HEK293T (cell line): ENCODE measurements at regions not wholly inside any gene's neighbourhood (a gene's known extent, or its start where the extent isn't known, plus 50 kb on each side); places are given as distances from the start of the nearest gene placed in this dataset.

Experiments
- CTCF ChIA-PET: fragments of 350-600 bp; formaldehyde crosslinking; extraction: SDS; loops from one replicate; lab custom pipeline; 2021; ENCODE audit warnings: antibody characterized with exemption, inconsistent platforms; lab: Yijun Ruan, JAX
- POLR2A ChIA-PET: fragments of 350-600 bp; formaldehyde crosslinking; extraction: SDS; loops from one replicate; lab custom pipeline; 2020; ENCODE audit warnings: antibody characterized with exemption, inconsistent platforms; lab: Yijun Ruan, JAX
- DNase-seq: peaks from one replicate; pipeline ENCODE4 v3.0.0; 2012; ENCODE audit warnings: mixed read lengths; ENCODE audit errors: extremely low spot score
- ARNT ChIP-seq: fragments of 450-650 bp; IDR thresholded peaks from 2 replicates; pipeline ENCODE4 v1.6.1; 2017; ENCODE audit warnings: mild to moderate bottlenecking
- BHLHE40 ChIP-seq: fragments of 450-650 bp; IDR thresholded peaks from 2 replicates; pipeline ENCODE4 v1.6.1; 2016; ENCODE audit warnings: mild to moderate bottlenecking, moderate library complexity, borderline replicate concordance
- CTBP1 ChIP-seq: fragments of 450-650 bp; IDR thresholded peaks from 2 replicates; pipeline ENCODE4 v1.6.1; 2016; ENCODE audit warnings: borderline replicate concordance
- ELF4 ChIP-seq: fragments of 450-650 bp; IDR thresholded peaks from 2 replicates; pipeline ENCODE4 v1.6.1; 2017; ENCODE audit warnings: antibody characterized with exemption
- FOXA1 ChIP-seq: fragments of 450-650 bp; IDR thresholded peaks from 2 replicates; pipeline ENCODE4 v1.6.1; 2016; ENCODE audit warnings: mild to moderate bottlenecking
- FOXK2 ChIP-seq: fragments of 450-650 bp; IDR thresholded peaks from 2 replicates; pipeline ENCODE4 v1.6.1; 2016; ENCODE audit warnings: mild to moderate bottlenecking
- FOXM1 ChIP-seq: fragments of 450-650 bp; IDR thresholded peaks from 2 replicates; pipeline ENCODE4 v1.6.1; 2017; ENCODE audit warnings: mild to moderate bottlenecking, borderline replicate concordance
- HDGF ChIP-seq: fragments of 450-650 bp; IDR thresholded peaks from 2 replicates; pipeline ENCODE4 v1.6.1; 2017; ENCODE audit warnings: antibody characterized with exemption, borderline replicate concordance
- L3MBTL2 ChIP-seq: fragments of 450-650 bp; conservative IDR thresholded peaks from 2 replicates; pipeline ENCODE4 v1.6.1; 2016; ENCODE audit warnings: mild to moderate bottlenecking
- LEF1 ChIP-seq: fragments of 450-650 bp; IDR thresholded peaks from 2 replicates; pipeline ENCODE4 v1.6.1; 2017; ENCODE audit warnings: mild to moderate bottlenecking, borderline replicate concordance
- NFRKB ChIP-seq: fragments of 450-650 bp; IDR thresholded peaks from 2 replicates; pipeline ENCODE4 v1.6.1; 2016; ENCODE audit warnings: mild to moderate bottlenecking, moderate library complexity
- SP1 ChIP-seq: fragments of 450-650 bp; IDR thresholded peaks from 2 replicates; pipeline ENCODE4 v1.6.1; 2017
- SUZ12 ChIP-seq: fragments of 450-650 bp; IDR thresholded peaks from 2 replicates; pipeline ENCODE4 v1.6.1; 2016; ENCODE audit warnings: mild to moderate bottlenecking
- TARDBP ChIP-seq: fragments of 450-650 bp; IDR thresholded peaks from 2 replicates; pipeline ENCODE4 v1.6.1; 2016
- ZNF384 ChIP-seq: fragments of 450-650 bp; IDR thresholded peaks from 2 replicates; pipeline ENCODE4 v1.6.1; 2016
- TF ChIP-seq, protein P1 (sequence below): fragments of 450-650 bp; IDR thresholded peaks from 2 replicates; pipeline ENCODE4 v1.6.1; 2016

DNA sequence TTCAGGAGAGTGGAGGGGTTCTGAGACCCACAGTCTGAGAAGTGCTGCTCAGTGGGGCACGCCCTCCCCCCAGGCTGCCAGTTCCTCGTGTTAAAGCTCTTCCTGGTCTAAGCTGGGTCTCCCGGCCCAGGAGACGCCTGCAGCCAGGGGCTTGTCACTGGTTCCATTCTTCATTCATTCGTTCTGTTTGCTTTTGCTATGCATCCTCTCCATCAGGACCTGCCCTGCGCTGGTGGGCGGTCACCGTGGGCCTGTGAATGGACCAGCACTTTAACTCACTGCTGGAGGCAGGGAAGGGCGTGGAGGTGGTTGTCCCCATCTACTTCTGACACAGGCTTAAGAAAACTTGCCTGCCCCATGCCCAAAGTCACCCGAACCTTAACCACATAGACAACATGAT is 272.8 kb upstream of the HDAC4 start:
- POLR2A ChIA-PET, result no interaction called here
- no peak for DNase-seq
- CTCF ChIA-PET, result no interaction called here
- TF ChIP-seq HDGF (no peak), FOXA1 (no peak), SUZ12 (no peak), BHLHE40 (no peak), FOXK2 (no peak), ZNF384 (no peak), LEF1 (no peak), CTBP1 (no peak), NFRKB (no peak), ELF4 (no peak), TARDBP (no peak), L3MBTL2 (no peak), ARNT (no peak)
- TF ChIP-seq, protein P1, sequence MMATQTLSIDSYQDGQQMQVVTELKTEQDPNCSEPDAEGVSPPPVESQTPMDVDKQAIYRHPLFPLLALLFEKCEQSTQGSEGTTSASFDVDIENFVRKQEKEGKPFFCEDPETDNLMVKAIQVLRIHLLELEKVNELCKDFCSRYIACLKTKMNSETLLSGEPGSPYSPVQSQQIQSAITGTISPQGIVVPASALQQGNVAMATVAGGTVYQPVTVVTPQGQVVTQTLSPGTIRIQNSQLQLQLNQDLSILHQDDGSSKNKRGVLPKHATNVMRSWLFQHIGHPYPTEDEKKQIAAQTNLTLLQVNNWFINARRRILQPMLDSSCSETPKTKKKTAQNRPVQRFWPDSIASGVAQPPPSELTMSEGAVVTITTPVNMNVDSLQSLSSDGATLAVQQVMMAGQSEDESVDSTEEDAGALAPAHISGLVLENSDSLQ, result no peak

DNA sequence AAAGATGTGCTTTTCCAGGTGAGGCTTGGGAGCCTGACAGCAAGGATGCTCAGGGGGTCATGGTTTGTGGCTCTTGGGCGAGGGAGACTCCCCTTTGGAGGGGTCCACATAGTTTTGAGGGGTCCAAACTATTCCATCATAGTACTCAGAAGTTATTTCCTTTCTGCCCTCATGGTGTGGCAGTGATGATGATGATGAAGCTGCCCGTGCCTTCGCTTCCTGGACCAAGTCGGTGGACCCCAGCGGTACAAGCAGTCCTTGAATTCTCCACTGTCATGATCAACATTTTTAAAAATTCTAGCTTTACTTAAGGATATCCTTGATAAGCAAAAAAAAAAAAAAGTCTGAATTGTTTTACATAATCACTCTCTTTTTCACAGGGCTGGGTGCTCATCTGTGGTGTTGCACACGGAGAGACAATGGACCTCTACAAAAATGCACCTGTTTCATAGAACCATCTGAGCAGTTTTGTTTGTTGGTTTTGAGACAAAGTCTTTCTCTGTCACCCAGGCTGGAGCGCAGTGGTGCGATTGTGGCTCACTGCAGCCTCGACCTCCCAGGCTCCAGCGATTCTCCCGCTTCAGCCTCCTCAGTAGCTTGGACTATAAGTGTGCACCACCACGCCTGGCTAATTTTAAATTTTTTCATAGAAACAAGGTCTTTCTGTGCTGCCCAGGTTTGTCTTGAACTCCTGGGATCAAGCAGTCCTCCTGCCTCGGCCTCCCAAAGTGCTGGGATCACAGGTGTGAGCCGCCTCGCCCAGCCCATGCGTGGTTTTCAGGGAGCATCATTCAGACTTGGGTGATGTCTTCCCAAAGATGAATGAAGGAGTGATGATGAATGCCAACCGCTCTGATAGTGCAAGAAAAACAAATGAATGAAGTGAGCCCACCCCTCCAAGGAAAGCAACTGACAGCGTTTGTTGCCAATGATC is 271.4 kb upstream of the HDAC4 start:
- DNase-seq, result no peak
- CTCF ChIA-PET, result interaction anchor here (0.7 kb wide), 1 partner anchor 103 kb away, joined by 3 read pairs; no protein-coding TSS in a partner anchor
- no peak for TF ChIP-seq FOXK2
- no peak for TF ChIP-seq BHLHE40
- no peak for TF ChIP-seq ELF4
- TF ChIP-seq L3MBTL2, result no peak
- TF ChIP-seq CTBP1, result no peak
- TF ChIP-seq ZNF384, result no peak
- no peak for TF ChIP-seq FOXM1
- no peak for TF ChIP-seq SP1
- TF ChIP-seq, protein P1, result no peak
- TF ChIP-seq TARDBP, result no peak
- no peak for TF ChIP-seq NFRKB
- TF ChIP-seq FOXA1, result no peak
- TF ChIP-seq HDGF, result no peak
- TF ChIP-seq ARNT, result no peak
- TF ChIP-seq SUZ12, result no peak
- TF ChIP-seq LEF1, result no peak
- POLR2A ChIA-PET, result no interaction called here

DNA sequence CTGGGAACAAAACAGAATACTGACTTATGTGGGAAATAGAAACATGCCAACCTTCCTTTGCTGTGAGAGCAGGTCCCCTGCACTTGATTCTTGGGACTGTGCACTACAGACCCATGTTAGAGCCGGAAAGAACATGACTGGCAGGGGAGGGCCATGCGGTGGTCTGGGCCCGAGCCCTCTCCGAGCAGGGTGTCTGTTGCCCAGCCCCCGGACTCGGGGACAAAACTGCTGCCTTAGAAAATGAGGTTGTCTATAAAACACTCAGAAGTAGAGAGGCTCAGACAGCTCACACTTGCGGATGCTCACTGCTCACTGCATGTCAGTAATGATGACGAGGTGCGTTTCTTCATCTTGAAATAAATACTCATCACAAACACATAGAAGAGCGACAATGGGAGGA is 270.7 kb upstream of the HDAC4 start:
- ChIA-PET POLR2A (no interaction called here), CTCF (no interaction called here)
- no peak for TF ChIP-seq ELF4
- no peak for DNase-seq

DNA sequence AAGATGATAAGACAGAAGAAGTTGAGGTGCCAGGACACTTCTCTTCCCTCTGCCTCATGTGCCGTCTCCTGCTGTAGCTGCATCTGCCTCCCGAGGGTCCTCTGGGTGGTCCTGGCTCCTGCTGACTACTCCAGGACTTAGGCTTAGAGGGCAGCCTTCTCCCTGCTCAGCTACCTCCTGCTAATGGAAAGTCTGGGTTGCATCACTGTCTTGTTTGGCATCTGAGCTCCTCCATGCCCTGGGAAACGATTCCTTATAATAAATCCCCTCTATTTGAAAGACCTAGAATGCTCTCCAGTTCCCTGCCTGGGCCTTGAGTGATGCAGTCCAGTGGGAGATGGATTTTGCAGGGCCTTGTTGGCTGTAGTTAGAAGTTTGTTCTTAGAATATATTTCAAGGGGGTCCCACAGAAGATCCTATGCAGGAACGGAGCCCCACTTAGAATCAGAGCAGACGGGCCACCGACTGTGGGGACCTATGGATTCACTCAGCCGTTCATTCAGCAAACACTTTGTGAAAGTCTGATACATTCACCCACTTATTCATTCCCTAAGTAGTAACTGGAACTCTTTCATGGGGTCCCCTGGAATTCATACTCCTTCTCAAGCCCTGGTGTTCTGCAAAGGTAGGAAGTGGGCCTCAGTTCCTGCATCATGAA is 269.8 kb upstream of the HDAC4 start:
- DNase-seq, result no peak
- TF ChIP-seq BHLHE40, result no peak
- no peak for TF ChIP-seq ARNT
- TF ChIP-seq SUZ12, result no peak
- TF ChIP-seq TARDBP, result no peak
- TF ChIP-seq FOXA1, result no peak
- TF ChIP-seq, protein P1, result no peak
- no peak for TF ChIP-seq LEF1
- no peak for TF ChIP-seq ELF4
- TF ChIP-seq L3MBTL2, result no peak
- TF ChIP-seq HDGF, result no peak
- TF ChIP-seq FOXK2, result no peak
- no peak for TF ChIP-seq FOXM1
- no peak for TF ChIP-seq SP1
- no peak for TF ChIP-seq ZNF384
- TF ChIP-seq NFRKB, result no peak
- TF ChIP-seq CTBP1, result no peak
- ChIA-PET CTCF (no interaction called here), POLR2A (no interaction called here)

DNA sequence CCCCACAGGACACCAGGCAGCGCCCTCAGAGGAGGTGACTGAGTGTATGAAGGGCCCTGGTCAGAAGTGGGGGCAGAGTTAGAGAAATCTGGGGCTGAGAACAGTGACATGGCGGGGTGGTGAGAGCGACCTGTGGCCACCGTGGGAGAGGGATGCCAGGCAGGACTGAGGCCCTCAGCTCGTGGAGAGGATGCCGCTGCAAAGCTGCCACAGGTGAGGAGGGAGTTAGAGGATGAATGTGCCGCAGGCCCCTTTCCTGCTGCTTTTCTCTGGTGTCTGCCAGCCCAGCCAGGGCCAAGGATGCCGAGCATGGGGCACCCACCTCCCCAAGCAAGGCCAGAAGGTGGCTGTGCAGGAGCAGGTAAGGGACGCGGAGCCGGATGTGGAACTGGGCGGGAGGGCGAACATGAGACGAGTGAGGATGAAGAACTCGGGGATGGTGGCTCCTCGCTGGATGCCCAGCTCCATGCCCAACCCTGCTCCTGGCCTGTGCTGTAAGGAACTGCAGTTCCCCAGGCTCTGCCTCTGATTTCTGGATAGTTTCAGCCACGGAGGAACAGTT is 269.2 kb upstream of the HDAC4 start:
- ChIA-PET CTCF (no interaction called here), POLR2A (no interaction called here)
- TF ChIP-seq SP1 (no peak), BHLHE40 (no peak), FOXA1 (no peak), LEF1 (no peak), TARDBP (no peak), L3MBTL2 (no peak)
- DNase-seq, result no peak
